CD8-positive, alpha-beta memory T cell (primary cell): ENCODE measurements at regions not wholly inside any gene's neighbourhood (a gene's known extent, or its start where the extent isn't known, plus 50 kb on each side); places are given as distances from the start of the nearest gene placed in this dataset.
A peak's percentile ranks its signal among the peaks of the same experiment; 100 is the strongest.

ENCODE experiments used
- CTCF ChIA-PET: fragments of 350-600 bp; sonication (Branson Sonifier 250); formaldehyde crosslinking; loops from one replicate; lab custom pipeline; 2021; ENCODE audit warnings: antibody characterized with exemption; lab: Charles Lee
- POLR2A ChIA-PET: fragments of 350-600 bp; sonication (Branson Sonifier 250); formaldehyde crosslinking; loops from one replicate; lab custom pipeline; 2021; ENCODE audit warnings: antibody characterized with exemption; lab: Charles Lee
- DNase-seq, 5 donors: peaks; one replicate each; pipeline versions ENCODE4 v3.0.0 to v3.0.0-alpha.2; 2020 to 2022; ENCODE audit warnings: mixed read lengths in 1 of 5
- H3K27ac ChIP-seq: one replicate; pipeline ENCODE4 v1.7.0; 2013; ENCODE audit warnings: low read depth, mild to moderate bottlenecking, low read length, moderate library complexity
- H3K27me3 ChIP-seq: 2 replicates; pipeline ENCODE4 v1.7.0; 2013; ENCODE audit warnings: low read length, mild to moderate bottlenecking; ENCODE audit not compliant: insufficient read depth, poor library complexity, severe bottlenecking
- H3K36me3 ChIP-seq: 2 replicates; pipeline ENCODE4 v1.7.0; 2013; ENCODE audit warnings: mild to moderate bottlenecking, low read length, moderate library complexity; ENCODE audit not compliant: insufficient read depth
- H3K4me1 ChIP-seq: 2 replicates; pipeline ENCODE4 v1.7.0; 2013; ENCODE audit warnings: mild to moderate bottlenecking, low read length, moderate library complexity; ENCODE audit not compliant: insufficient read depth
- H3K4me3 ChIP-seq: 2 replicates; pipeline ENCODE4 v1.7.0; 2013; ENCODE audit warnings: mild to moderate bottlenecking, low read length
- H3K9me3 ChIP-seq: 2 replicates; pipeline ENCODE4 v1.7.0; 2013; ENCODE audit warnings: mild to moderate bottlenecking, low read length
- H3K27ac Mint-ChIP-seq, 8 donors: one replicate each; pipeline ENCODE4 v1.8.0; 2020 to 2021; ENCODE audit warnings: mixed read lengths in 8 of 8, mild to moderate bottlenecking in 6 of 8, inconsistent platforms in 3 of 8, moderate library complexity in 3 of 8
- H3K27me3 Mint-ChIP-seq, 2 donors: one replicate each; pipeline ENCODE4 v1.8.0; 2020 to 2021; ENCODE audit warnings: mixed read lengths in 2 of 2, mild to moderate bottlenecking in 1 of 2, moderate library complexity in 1 of 2
- H3K36me3 Mint-ChIP-seq, 3 donors: one replicate each; pipeline ENCODE4 v1.8.0; 2020 to 2021; ENCODE audit warnings: mixed read lengths in 3 of 3, inconsistent platforms in 1 of 3, mild to moderate bottlenecking in 1 of 3
- H3K4me1 Mint-ChIP-seq, 3 donors: one replicate each; pipeline ENCODE4 v1.8.0; 2020 to 2021; ENCODE audit warnings: mixed read lengths in 3 of 3, inconsistent platforms in 1 of 3, mild to moderate bottlenecking in 1 of 3
- H3K4me3 Mint-ChIP-seq, 7 donors: one replicate each; pipeline ENCODE4 v1.8.0; 2020 to 2021; ENCODE audit warnings: mixed read lengths in 7 of 7, mild to moderate bottlenecking in 6 of 7, moderate library complexity in 4 of 7, inconsistent platforms in 2 of 7
- H3K9me3 Mint-ChIP-seq, 5 donors: one replicate each; pipeline ENCODE4 v1.8.0; 2020 to 2022; ENCODE audit warnings: mixed read lengths in 5 of 5, mild to moderate bottlenecking in 3 of 5, moderate library complexity in 2 of 5, inconsistent platforms in 1 of 5

DNA sequence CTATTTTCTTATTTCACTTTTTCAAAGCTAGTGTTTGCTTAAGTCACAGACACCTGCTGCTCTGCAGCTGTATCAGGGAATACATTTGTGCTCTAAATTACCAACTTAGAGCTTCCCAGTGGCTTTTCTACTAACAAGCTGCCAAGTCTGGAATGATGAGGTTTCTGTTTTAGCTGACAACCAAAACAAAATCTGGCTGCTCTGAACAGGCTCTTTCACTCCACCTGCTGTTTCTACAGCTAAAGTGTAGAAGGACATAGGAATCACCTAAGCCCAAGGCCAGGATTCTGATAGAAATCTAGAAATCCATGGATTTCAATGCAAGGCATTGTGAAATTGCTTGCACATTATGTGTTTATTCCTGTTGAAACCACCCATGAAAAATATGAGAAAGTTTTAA is 201.2 kb downstream of the SUCLG1 start:
- ChIA-PET CTCF (no interaction called here), POLR2A (no interaction called here)

DNA sequence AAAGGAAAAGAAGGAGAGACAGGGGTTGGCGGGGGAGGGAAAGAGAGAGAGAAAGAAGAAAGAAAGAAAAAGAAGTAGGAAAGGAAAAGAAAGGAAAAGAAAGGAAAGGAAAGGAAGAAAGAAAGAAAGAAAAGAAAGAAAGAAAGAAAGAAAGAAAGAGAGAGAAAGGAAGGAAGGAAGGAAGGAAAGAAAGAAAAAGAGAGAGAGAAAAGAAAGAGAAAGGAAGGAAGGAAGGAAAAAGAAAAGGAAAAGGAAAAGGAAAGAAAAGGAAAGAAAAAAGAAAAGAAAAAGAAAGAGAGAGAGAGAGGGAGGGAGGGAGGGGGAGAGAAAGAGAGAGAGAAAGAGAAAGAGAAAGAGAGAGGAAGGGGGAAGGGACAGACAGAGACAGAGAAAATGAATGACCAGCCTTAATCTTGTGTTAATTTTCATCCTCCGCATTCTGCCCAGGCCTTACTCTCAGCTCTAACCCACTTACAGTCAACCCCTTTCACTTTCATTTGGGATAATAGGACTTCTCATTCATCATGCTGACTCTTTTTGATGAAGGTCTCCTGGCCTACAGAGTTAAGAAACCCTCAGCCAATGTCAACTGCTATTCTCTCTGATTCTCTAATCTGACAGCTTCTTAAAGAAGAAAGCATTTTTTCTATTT is 207.3 kb downstream of the SUCLG1 start:
- Histone ChIP-seq H3K4me1 (no peaks in the 10 kb centered on the region), H3K36me3 (no peaks in the 10 kb centered on the region), H3K4me3 (no peak overlapping the region), H3K27ac (no peak overlapping the region), H3K27me3 (no peaks in the 10 kb centered on the region), H3K9me3 (no peaks in the 10 kb centered on the region)
- Mint-ChIP-seq H3K4me3 (peak overlapping the region in 1 of 7 donors; percentile 57), H3K9me3 (no peaks in the 10 kb centered on the region), H3K27me3 (peaks cover 5 to 17% of the 10 kb centered on the region in 2 donors), H3K27ac (peak overlapping the region in 2 of 8 donors; percentile 30 to 49), H3K4me1 (no peaks in the 10 kb centered on the region), H3K36me3 (no peaks in the 10 kb centered on the region)
- CTCF ChIA-PET = no interaction called here
- POLR2A ChIA-PET = no interaction called here
- no peak for DNase-seq

More for the DNA sequence above, 201.2 kb downstream of the SUCLG1 start:
- Mint-ChIP-seq H3K36me3 (peaks cover 0 to 9% (median 0%) of the 10 kb centered on the region in 3 donors), H3K27ac (no peak overlapping the region), H3K27me3 (peaks cover 19 to 50% of the 10 kb centered on the region in 2 donors), H3K9me3 (peaks cover 0 to 8% (median 0%) of the 10 kb centered on the region in 5 donors), H3K4me1 (no peaks in the 10 kb centered on the region), H3K4me3 (no peak overlapping the region)
- H3K36me3 ChIP-seq = no peaks in the 10 kb centered on the region
- no peak overlapping the region for H3K27ac ChIP-seq
- H3K27me3 ChIP-seq = no peaks in the 10 kb centered on the region
- no peak overlapping the region for H3K4me3 ChIP-seq
- no peaks in the 10 kb centered on the region for H3K9me3 ChIP-seq
- no peak for DNase-seq
- no peaks in the 10 kb centered on the region for H3K4me1 ChIP-seq

GRCh38 chr2:84249140-84249539 is 209.9 kb downstream of the SUCLG1 start:
- no peaks in the 10 kb centered on the region for H3K9me3 Mint-ChIP-seq
- Histone ChIP-seq H3K36me3 (no peaks in the 10 kb centered on the region), H3K4me3 (no peak overlapping the region), H3K4me1 (no peaks in the 10 kb centered on the region), H3K27ac (no peak overlapping the region), H3K9me3 (no peaks in the 10 kb centered on the region), H3K27me3 (no peaks in the 10 kb centered on the region)
- no peak for DNase-seq
- ChIA-PET CTCF (no interaction called here), POLR2A (no interaction called here)
- no peak overlapping the region for H3K27ac Mint-ChIP-seq
- no peaks in the 10 kb centered on the region for H3K4me1 Mint-ChIP-seq
- H3K27me3 Mint-ChIP-seq = peaks cover 0 to 6% of the 10 kb centered on the region in 2 donors
- no peak overlapping the region for H3K4me3 Mint-ChIP-seq
- H3K36me3 Mint-ChIP-seq = no peaks in the 10 kb centered on the region

- no peaks in the 10 kb centered on the region for H3K4me1 ChIP-seq
- Mint-ChIP-seq H3K4me1 (no peaks in the 10 kb centered on the region), H3K27me3 (peaks cover 0 to 6% of the 10 kb centered on the region in 2 donors), H3K27ac (no peak overlapping the region), H3K36me3 (no peaks in the 10 kb centered on the region), H3K9me3 (no peaks in the 10 kb centered on the region), H3K4me3 (no peak overlapping the region)
- CTCF ChIA-PET = no interaction called here
- H3K9me3 ChIP-seq = no peaks in the 10 kb centered on the region
- DNase-seq = no peak
- no peak overlapping the region for H3K4me3 ChIP-seq
- H3K27me3 ChIP-seq = no peaks in the 10 kb centered on the region
- no peak overlapping the region for H3K27ac ChIP-seq
- H3K36me3 ChIP-seq = no peaks in the 10 kb centered on the region
- POLR2A ChIA-PET = no interaction called here
Measured at GRCh38 chr2:84247532-84247931, 211.5 kb downstream of the SUCLG1 start.

GRCh38 chr2:84243788-84244733 is 215.0 kb downstream of the SUCLG1 start:
- H3K36me3 ChIP-seq = no peaks in the 10 kb centered on the region
- Mint-ChIP-seq H3K36me3 (no peaks in the 10 kb centered on the region), H3K9me3 (no peaks in the 10 kb centered on the region), H3K4me3 (no peak overlapping the region), H3K27ac (no peak overlapping the region), H3K27me3 (peaks cover 0 to 6% of the 10 kb centered on the region in 2 donors), H3K4me1 (no peaks in the 10 kb centered on the region)
- no peak for DNase-seq
- ChIA-PET POLR2A (no interaction called here), CTCF (no interaction called here)
- no peak overlapping the region for H3K27ac ChIP-seq
- no peaks in the 10 kb centered on the region for H3K27me3 ChIP-seq
- H3K4me1 ChIP-seq = no peaks in the 10 kb centered on the region
- no peaks in the 10 kb centered on the region for H3K9me3 ChIP-seq
- no peak overlapping the region for H3K4me3 ChIP-seq

DNA sequence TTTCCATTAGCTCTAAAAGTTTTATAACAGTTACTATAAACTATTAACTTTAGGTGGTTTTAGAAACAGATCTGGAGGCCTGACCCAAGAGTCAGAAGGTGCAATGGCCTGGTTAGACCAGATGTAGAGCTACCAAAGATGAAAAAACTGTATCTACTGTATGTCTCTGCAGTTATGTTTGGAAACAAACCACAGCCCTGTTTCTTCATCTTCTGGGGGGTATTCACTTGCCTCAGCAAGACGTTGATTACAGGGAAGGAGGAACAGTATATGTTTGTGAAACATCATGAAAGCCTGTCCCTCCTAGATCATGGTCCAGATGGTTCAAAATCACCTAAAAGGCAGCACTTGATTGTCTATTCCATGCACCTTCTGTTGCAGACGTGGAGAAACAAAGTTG is 220.2 kb downstream of the SUCLG1 start:
- Histone ChIP-seq H3K4me3 (no peak overlapping the region), H3K27me3 (no peaks in the 10 kb centered on the region), H3K9me3 (no peaks in the 10 kb centered on the region), H3K36me3 (no peaks in the 10 kb centered on the region), H3K27ac (no peak overlapping the region), H3K4me1 (no peaks in the 10 kb centered on the region)
- no peaks in the 10 kb centered on the region for H3K36me3 Mint-ChIP-seq
- ChIA-PET CTCF (no interaction called here), POLR2A (no interaction called here)
- no peaks in the 10 kb centered on the region for H3K9me3 Mint-ChIP-seq
- no peak overlapping the region for H3K4me3 Mint-ChIP-seq
- no peak overlapping the region for H3K27ac Mint-ChIP-seq
- H3K4me1 Mint-ChIP-seq = no peaks in the 10 kb centered on the region
- peaks cover 4% of the 10 kb centered on the region in 2 donors for H3K27me3 Mint-ChIP-seq
- no peak for DNase-seq

DNA sequence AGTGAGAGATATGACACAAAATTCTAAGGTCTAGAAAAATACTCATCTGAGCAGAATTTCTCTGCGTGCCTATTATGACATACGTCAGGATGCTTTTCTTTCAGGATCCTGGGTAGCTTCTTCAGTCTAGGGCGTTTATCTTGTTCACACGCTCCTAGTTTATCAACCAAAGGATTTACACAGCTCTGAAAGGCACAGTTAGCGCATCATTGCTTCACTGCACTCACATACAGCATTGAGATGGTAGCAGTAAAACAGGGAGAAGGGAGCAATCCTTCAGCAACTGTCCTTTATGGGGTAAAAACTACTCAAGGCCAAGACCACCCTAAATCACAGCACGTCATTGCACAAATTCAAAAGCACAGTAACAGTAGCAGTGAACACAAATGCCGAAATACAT is 222.8 kb downstream of the SUCLG1 start:
- Histone ChIP-seq H3K27ac (no peak overlapping the region), H3K4me3 (no peak overlapping the region), H3K9me3 (no peaks in the 10 kb centered on the region), H3K36me3 (no peaks in the 10 kb centered on the region), H3K27me3 (no peaks in the 10 kb centered on the region), H3K4me1 (no peaks in the 10 kb centered on the region)
- no peak for DNase-seq
- Mint-ChIP-seq H3K4me1 (no peaks in the 10 kb centered on the region), H3K4me3 (no peak overlapping the region), H3K36me3 (no peaks in the 10 kb centered on the region), H3K27me3 (peaks cover 4% of the 10 kb centered on the region in 2 donors), H3K27ac (peak overlapping the region in 1 of 8 donors; percentile 2), H3K9me3 (no peaks in the 10 kb centered on the region)
- POLR2A ChIA-PET = no interaction called here
- CTCF ChIA-PET = no interaction called here

- H3K36me3 Mint-ChIP-seq = no peaks in the 10 kb centered on the region
Measured at GRCh38 chr2:84234103-84234502, 225.0 kb downstream of the SUCLG1 start.

More at GRCh38 chr2:84234103-84234502, 225.0 kb downstream of the SUCLG1 start:
- Histone ChIP-seq H3K4me1 (no peaks in the 10 kb centered on the region), H3K4me3 (no peak overlapping the region), H3K9me3 (no peaks in the 10 kb centered on the region), H3K27me3 (no peaks in the 10 kb centered on the region), H3K27ac (no peak overlapping the region), H3K36me3 (no peaks in the 10 kb centered on the region)
- ChIA-PET POLR2A (no interaction called here), CTCF (no interaction called here)
- no peak for DNase-seq
- no peaks in the 10 kb centered on the region for H3K9me3 Mint-ChIP-seq
- no peak overlapping the region for H3K27ac Mint-ChIP-seq
- no peak overlapping the region for H3K4me3 Mint-ChIP-seq
- H3K4me1 Mint-ChIP-seq = no peaks in the 10 kb centered on the region
- peaks cover 4% of the 10 kb centered on the region in 2 donors for H3K27me3 Mint-ChIP-seq
